Caco-2 (cell line): ENCODE measurements at regions not wholly inside any gene's neighbourhood (a gene's known extent, or its start where the extent isn't known, plus 50 kb on each side); places are given as distances from the start of the nearest gene placed in this dataset.

Experiments used
- BruUV-seq: library from RNA; stranded (reverse); fragments of 400-500 nt; replicated peaks from 2 replicates; lab custom pipeline; 2021; lab: Mats Ljungman, UMichigan
- CTCF ChIA-PET: fragments of 300-600 bp; sonication (Branson Sonifier 250); formaldehyde crosslinking; loops from one replicate; lab custom pipeline; 2022; ENCODE audit warnings: antibody characterized with exemption; lab: Charles Lee
- POLR2A ChIA-PET: fragments of 300-600 bp; sonication (Branson Sonifier 250); formaldehyde crosslinking; loops from one replicate; lab custom pipeline; 2022; ENCODE audit warnings: antibody characterized with exemption; lab: Charles Lee
- DNase-seq, 2 experiments: peaks; one replicate each; pipeline versions ENCODE4 v3.0.0 to v3.0.0-alpha.2; 2020 to 2022
- H3K27me3 ChIP-seq: replicated peaks from 2 replicates; pipeline ENCODE4 v1.6.0; 2011; ENCODE audit warnings: low read length; ENCODE audit not compliant: control insufficient read depth, insufficient read depth
- H3K36me3 ChIP-seq: 2 replicates; pipeline ENCODE4 v1.5.1; 2011; ENCODE audit warnings: low read length; ENCODE audit not compliant: control insufficient read depth, insufficient read depth
- H3K4me1 ChIP-seq: fragments of 250-450 bp; sonication (Bioruptor Pico); 2 replicates; pipeline ENCODE4 v1.5.1; 2020; ENCODE audit warnings: mild to moderate bottlenecking
- H3K4me3 ChIP-seq: 2 replicates; pipeline ENCODE4 v1.5.1; 2011; ENCODE audit warnings: low read depth, mild to moderate bottlenecking, control low read depth, low read length
- H3K9me3 ChIP-seq: fragments of 250-450 bp; sonication (Bioruptor Pico); 2 replicates; pipeline ENCODE4 v1.5.1; 2020; ENCODE audit warnings: mild to moderate bottlenecking, moderate library complexity
- H3K27ac Mint-ChIP-seq: one replicate; pipeline ENCODE4 v1.8.0; 2022; ENCODE audit warnings: mixed read lengths; ENCODE audit not compliant: unreplicated experiment
- H3K27me3 Mint-ChIP-seq: one replicate; pipeline ENCODE4 v1.8.0; 2022; ENCODE audit warnings: mixed read lengths; ENCODE audit not compliant: insufficient read depth, unreplicated experiment
- H3K36me3 Mint-ChIP-seq: one replicate; pipeline ENCODE4 v1.8.0; 2022; ENCODE audit warnings: mild to moderate bottlenecking, mixed read lengths; ENCODE audit not compliant: insufficient read depth, unreplicated experiment
- H3K4me1 Mint-ChIP-seq: one replicate; pipeline ENCODE4 v1.8.0; 2022; ENCODE audit warnings: low read depth, mixed read lengths; ENCODE audit not compliant: unreplicated experiment
- H3K4me3 Mint-ChIP-seq: one replicate; pipeline ENCODE4 v1.8.0; 2022; ENCODE audit warnings: mild to moderate bottlenecking, moderate library complexity, mixed read lengths; ENCODE audit not compliant: unreplicated experiment
- H3K9me3 Mint-ChIP-seq: one replicate; pipeline ENCODE4 v1.8.0; 2022; ENCODE audit warnings: mixed read lengths; ENCODE audit not compliant: unreplicated experiment
- CTCF ChIP-seq, 2 experiments: fragments of 200-600 bp in 1 of 2; IDR thresholded peaks; 1 replicate in 1 of 2; 2 replicates in 1 of 2; pipeline versions ENCODE4 v1.5.1 to v1.8.0; 2011 to 2022; ENCODE audit warnings: antibody characterized with exemption in 1 of 2, control low read depth in 1 of 2, inconsistent platforms in 1 of 2, low read depth in 1 of 2, low read length in 1 of 2, mild to moderate bottlenecking in 1 of 2, moderate library complexity in 1 of 2; ENCODE audit not compliant: insufficient read depth in 1 of 2, severe bottlenecking in 1 of 2, unreplicated experiment in 1 of 2
- intact Hi-C: fragments of 100-400 bp; cut with micrococcal nuclease; formaldehyde crosslinking; loops from one replicate; pipeline ENCODE4 v1.10.0; 2022; ENCODE audit not compliant: unreplicated experiment

DNA sequence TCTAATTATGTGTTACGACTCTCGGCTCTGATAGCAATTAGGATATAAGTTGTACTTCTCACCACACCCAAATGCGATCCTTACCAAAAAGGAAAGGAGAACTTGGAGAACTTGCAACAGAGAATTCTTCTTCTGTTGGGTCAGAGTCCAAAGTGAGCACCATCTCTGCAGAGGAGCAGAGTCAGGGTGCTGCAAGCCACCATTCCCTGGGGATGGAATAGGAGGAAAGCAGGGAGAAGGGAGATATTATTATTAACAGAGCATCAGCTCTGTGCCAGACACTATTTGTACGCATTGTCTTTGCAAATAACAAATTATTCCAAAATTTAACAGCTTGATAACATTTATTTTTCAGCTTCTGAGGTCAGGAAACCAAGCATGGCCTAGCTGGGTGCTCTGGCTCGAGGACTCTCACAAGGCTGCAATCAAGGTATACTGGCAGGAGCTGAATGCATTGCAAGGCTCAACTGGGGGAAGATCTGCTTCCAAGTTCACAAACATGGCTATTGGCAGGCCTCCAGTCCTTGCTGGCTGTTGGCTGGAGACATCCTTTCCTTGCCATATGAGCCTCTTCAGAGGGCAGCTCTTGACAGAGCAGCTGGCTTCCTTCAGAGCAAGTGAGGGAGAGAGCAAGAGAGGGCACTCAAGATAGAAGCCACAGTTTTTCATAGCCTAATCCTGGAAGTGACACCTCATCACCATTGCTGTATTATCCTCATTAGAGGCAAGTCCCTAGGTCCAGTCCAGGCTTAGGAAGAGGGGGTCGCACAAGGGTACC, 296.2 kb upstream of the CDH5 start:
- no peaks in the 10 kb centered on the region for H3K4me1 Mint-ChIP-seq
- peaks cover 16% of the 10 kb centered on the region for H3K27me3 Mint-ChIP-seq
- H3K9me3 Mint-ChIP-seq, result no peaks in the 10 kb centered on the region
- H3K36me3 ChIP-seq, result no peaks in the 10 kb centered on the region
- H3K9me3 ChIP-seq, result no peaks in the 10 kb centered on the region
- no peaks in the 10 kb centered on the region for H3K4me1 ChIP-seq
- no TSS peak for BruUV-seq
- no peak overlapping the region for H3K4me3 Mint-ChIP-seq
- H3K36me3 Mint-ChIP-seq, result no peaks in the 10 kb centered on the region
- H3K27ac Mint-ChIP-seq, result no peak overlapping the region
- no peak for TF ChIP-seq CTCF (IDR thresholded peaks at IDR 0.05; ENCODE audit: insufficient read depth in 1 of 2, low read depth in 1 of 2, low read length in 1 of 2, severe bottlenecking in 1 of 2, unreplicated experiment in 1 of 2)
- DNase-seq, result no peak
- intact Hi-C loops, result no loop called here
- no peaks in the 10 kb centered on the region for H3K27me3 ChIP-seq
- POLR2A ChIA-PET, result no interaction called here
- H3K4me3 ChIP-seq, result no peak overlapping the region
- CTCF ChIA-PET, result interaction anchor here (0.6 kb wide), 1 partner anchor 207 kb away, joined by 3 read pairs; no protein-coding TSS in a partner anchor

DNA sequence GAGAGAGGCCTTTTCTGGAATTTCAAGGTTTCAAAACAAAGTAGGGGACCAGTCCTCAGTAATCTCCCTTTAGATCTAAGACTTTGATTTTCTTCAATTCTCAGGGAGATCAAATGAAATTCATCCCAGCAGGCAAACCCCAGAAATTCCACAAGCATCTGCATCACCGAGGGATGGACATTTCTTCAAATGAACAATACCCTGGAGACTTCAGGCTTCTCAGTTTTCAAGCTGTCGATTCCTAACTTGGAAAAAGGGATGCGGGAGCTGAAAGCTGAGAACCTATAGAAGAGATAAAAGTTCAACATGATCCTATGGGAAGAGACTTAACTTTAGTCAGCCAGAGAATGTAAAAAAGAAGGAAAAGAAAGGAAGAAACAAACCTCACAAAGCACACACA, 296.9 kb upstream of the CDH5 start:
- POLR2A ChIA-PET, result no interaction called here
- Mint-ChIP-seq H3K27ac (no peak overlapping the region), H3K27me3 (peaks cover 19% of the 10 kb centered on the region), H3K4me1 (no peaks in the 10 kb centered on the region), H3K4me3 (no peak overlapping the region), H3K9me3 (no peaks in the 10 kb centered on the region), H3K36me3 (no peaks in the 10 kb centered on the region)
- no peak for TF ChIP-seq CTCF (IDR thresholded peaks at IDR 0.05; ENCODE audit: insufficient read depth in 1 of 2, low read depth in 1 of 2, low read length in 1 of 2, severe bottlenecking in 1 of 2, unreplicated experiment in 1 of 2)
- Histone ChIP-seq H3K27me3 (no peaks in the 10 kb centered on the region), H3K36me3 (no peaks in the 10 kb centered on the region), H3K4me1 (no peaks in the 10 kb centered on the region), H3K4me3 (no peak overlapping the region), H3K9me3 (no peaks in the 10 kb centered on the region)
- no TSS peak for BruUV-seq
- intact Hi-C loops, result no loop called here
- CTCF ChIA-PET, result no interaction called here
- DNase-seq, result no peak

- H3K9me3 Mint-ChIP-seq, result no peaks in the 10 kb centered on the region
- POLR2A ChIA-PET, result no interaction called here
- CTCF ChIA-PET, result no interaction called here
- intact Hi-C loops, result no loop called here
- H3K36me3 Mint-ChIP-seq, result no peaks in the 10 kb centered on the region
- no peak for DNase-seq
- no peak overlapping the region for H3K27ac Mint-ChIP-seq
- H3K36me3 ChIP-seq, result no peaks in the 10 kb centered on the region
- no peak overlapping the region for H3K4me3 Mint-ChIP-seq
- peaks cover 14% of the 10 kb centered on the region for H3K27me3 Mint-ChIP-seq
- no peak overlapping the region for H3K4me3 ChIP-seq
- H3K4me1 ChIP-seq, result no peaks in the 10 kb centered on the region
- BruUV-seq, result no TSS peak
- H3K9me3 ChIP-seq, result no peaks in the 10 kb centered on the region
- H3K4me1 Mint-ChIP-seq, result no peaks in the 10 kb centered on the region
- H3K27me3 ChIP-seq, result no peaks in the 10 kb centered on the region
- TF ChIP-seq CTCF (IDR thresholded peaks at IDR 0.05; ENCODE audit: insufficient read depth in 1 of 2, low read depth in 1 of 2, low read length in 1 of 2, severe bottlenecking in 1 of 2, unreplicated experiment in 1 of 2), result no peak
Observed at GRCh38 chr16:66066404-66066803, 300.1 kb upstream of the CDH5 start.
